Gastroesophageal sphincter (tissue), 3 donors: ENCODE measurements at regions not wholly inside any gene's neighbourhood (a gene's known extent, or its start where the extent isn't known, plus 50 kb on each side); places are given as distances from the start of the nearest gene placed in this dataset.

Experiments used
- EP300 ChIP-seq: sonication (generic); formaldehyde crosslinking; IDR thresholded peaks from one replicate; pipeline ENCODE4 v1.6.1; 2017; ENCODE audit warnings: antibody characterized with exemption, mild to moderate bottlenecking
- POLR2A ChIP-seq, 2 donors: fragments of 450-650 bp; IDR thresholded peaks; one replicate each; pipeline ENCODE4 v1.6.1; 2017; ENCODE audit warnings: antibody characterized with exemption in 2 of 2, mild to moderate bottlenecking in 2 of 2, moderate library complexity in 1 of 2
- POLR2AphosphoS5 ChIP-seq: sonication (generic); formaldehyde crosslinking; IDR thresholded peaks from one replicate; pipeline ENCODE4 v1.6.1; 2017; ENCODE audit warnings: antibody characterized with exemption
- TF ChIP-seq, protein P1 (sequence below), 4 experiments: fragments of 200-600 bp in 2 of 4; fragments of 450-650 bp in 2 of 4; sonication (generic) in 1 of 4; IDR thresholded peaks; one replicate each; pipeline ENCODE4 v1.5.1; 2017 to 2019; ENCODE audit warnings: antibody characterized with exemption in 4 of 4, mild to moderate bottlenecking in 2 of 4, moderate library complexity in 2 of 4

DNA sequence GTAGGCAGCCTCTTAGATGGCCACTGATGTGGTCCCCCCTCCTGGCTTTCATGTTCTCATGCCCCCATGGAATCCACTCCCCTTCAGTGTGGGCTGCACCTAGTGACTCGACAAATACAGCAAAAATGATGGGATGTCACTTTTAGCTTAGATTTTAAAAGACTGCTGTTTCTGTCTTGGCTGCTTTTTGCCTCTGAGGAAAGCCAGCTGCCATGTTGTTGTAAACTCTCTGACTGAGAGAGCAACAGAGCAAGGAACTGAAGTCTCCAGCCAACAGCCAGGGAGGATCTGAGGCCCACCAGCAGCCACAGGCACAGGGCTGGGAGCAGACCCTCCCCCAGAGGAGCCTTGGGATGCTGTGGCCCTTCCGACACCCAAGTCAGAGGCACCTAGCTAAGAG lies 60.6 kb upstream of the MARCHF10 start:
- TF ChIP-seq, protein P1, sequence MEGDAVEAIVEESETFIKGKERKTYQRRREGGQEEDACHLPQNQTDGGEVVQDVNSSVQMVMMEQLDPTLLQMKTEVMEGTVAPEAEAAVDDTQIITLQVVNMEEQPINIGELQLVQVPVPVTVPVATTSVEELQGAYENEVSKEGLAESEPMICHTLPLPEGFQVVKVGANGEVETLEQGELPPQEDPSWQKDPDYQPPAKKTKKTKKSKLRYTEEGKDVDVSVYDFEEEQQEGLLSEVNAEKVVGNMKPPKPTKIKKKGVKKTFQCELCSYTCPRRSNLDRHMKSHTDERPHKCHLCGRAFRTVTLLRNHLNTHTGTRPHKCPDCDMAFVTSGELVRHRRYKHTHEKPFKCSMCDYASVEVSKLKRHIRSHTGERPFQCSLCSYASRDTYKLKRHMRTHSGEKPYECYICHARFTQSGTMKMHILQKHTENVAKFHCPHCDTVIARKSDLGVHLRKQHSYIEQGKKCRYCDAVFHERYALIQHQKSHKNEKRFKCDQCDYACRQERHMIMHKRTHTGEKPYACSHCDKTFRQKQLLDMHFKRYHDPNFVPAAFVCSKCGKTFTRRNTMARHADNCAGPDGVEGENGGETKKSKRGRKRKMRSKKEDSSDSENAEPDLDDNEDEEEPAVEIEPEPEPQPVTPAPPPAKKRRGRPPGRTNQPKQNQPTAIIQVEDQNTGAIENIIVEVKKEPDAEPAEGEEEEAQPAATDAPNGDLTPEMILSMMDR (IDR thresholded peaks at IDR 0.05), result no peak
- TF ChIP-seq POLR2A (IDR thresholded peaks at IDR 0.05) (no peak), EP300 (no peak), POLR2AphosphoS5 (no peak)
